ENCODE measurements at regions not wholly inside any gene's neighbourhood (a gene's known extent, or its start where the extent isn't known, plus 50 kb on each side); places are given as distances from the start of the nearest gene placed in this dataset.

DNA sequence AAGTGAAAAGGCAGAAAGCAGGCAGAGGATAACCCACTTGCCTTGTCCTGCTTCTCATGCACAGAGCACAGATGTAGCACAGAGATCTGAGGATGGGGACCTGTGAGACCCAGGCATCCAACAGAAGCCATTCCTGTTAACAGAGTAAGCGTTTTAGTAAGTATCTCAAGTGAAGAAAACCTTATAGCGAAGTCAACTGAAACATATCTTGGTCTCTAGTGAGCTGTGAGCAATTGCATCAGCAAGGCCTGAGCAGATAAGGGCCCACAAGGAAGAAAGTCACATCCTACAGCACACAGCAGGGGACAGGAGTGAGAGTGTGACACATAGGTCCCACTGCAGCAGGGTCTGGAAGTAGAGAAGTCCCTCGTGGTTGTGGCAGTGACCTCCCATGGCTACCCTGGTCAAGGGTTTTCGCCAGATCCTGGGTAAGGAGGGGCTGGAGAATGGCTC is 248.7 kb upstream of the TNP1 start:
- TF ChIP-seq POLR2A (IDR thresholded peaks at IDR 0.05; ENCODE audit: low read depth, low read length) (no peak), POLR2AphosphoS5 (IDR thresholded peaks at IDR 0.05; ENCODE audit: low read depth, low read length) (no peak)
